Adrenal gland (tissue), 5 donors: ENCODE measurements at regions not wholly inside any gene's neighbourhood (a gene's known extent, or its start where the extent isn't known, plus 50 kb on each side); places are given as distances from the start of the nearest gene placed in this dataset.

Experiments used
- CTCF ChIP-seq, 6 experiments: fragments of 450-650 bp in 4 of 6; fragments of 200-600 bp in 2 of 6; sonication (generic) in 1 of 6; IDR thresholded peaks; 1 replicate in 5 of 6; 2 replicates in 1 of 6; pipeline versions ENCODE4 v1.5.1 to v1.8.0; 2016 to 2021; ENCODE audit warnings: antibody characterized with exemption in 6 of 6, mild to moderate bottlenecking in 2 of 6, moderate library complexity in 1 of 6
- POLR2A ChIP-seq, 2 donors: fragments of 450-650 bp; IDR thresholded peaks; one replicate each; pipeline ENCODE4 v1.6.1; 2017; ENCODE audit warnings: antibody characterized with exemption in 2 of 2, mild to moderate bottlenecking in 2 of 2, moderate library complexity in 1 of 2
- donor health status: DM: no; HTN: no; CAD: no.

DNA sequence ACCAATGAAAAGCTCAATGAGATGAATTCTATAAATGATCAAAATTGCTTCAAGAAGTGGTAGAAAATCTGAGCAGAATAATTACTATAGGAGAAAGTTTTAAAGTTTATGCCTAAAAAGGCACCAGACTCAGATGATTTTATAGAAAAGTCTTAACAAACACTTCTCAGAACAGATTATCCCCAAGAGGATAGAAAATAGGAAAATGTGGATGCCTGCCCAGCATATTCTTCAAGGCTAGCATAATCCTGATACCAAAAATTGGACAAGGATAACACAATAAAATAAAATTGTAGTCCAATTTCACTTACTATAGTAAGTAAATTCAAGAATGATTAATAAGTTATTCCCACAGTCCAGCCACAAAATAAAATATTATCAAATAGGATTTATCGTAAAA is 397.0 kb downstream of the NR2F1-AS1 start:
- no peak for TF ChIP-seq CTCF (IDR thresholded peaks at IDR 0.05)
- no peak for TF ChIP-seq POLR2A (IDR thresholded peaks at IDR 0.05)
